Body of pancreas (tissue), 4 donors: ENCODE measurements at regions not wholly inside any gene's neighbourhood (a gene's known extent, or its start where the extent isn't known, plus 50 kb on each side); places are given as distances from the start of the nearest gene placed in this dataset.

Source experiments
- ATAC-seq: fragments of 150-250 bp; one replicate; pipeline ENCODE4 v1.9.1; 2016
- DNase-seq, 4 donors: peaks; one replicate each; pipeline ENCODE4 v3.0.0-alpha.2; 2019
- H3K27ac ChIP-seq, 4 donors: fragments of 200-600 bp; sonication (generic); 1 replicate in 3 of 4; 2 replicates in 1 of 4; pipeline versions ENCODE4 v1.5.1 to v1.6.1; 2016 to 2019; ENCODE audit warnings: mild to moderate bottlenecking in 1 of 4, mixed read lengths in 1 of 4, moderate library complexity in 1 of 4
- H3K27me3 ChIP-seq, 2 donors: fragments of 200-600 bp; sonication (generic); one replicate each; pipeline ENCODE4 v1.6.0; 2016; ENCODE audit warnings: mild to moderate bottlenecking in 1 of 2
- H3K36me3 ChIP-seq, 2 donors: fragments of 200-600 bp; sonication (generic); replicated peaks in 1 of 2; 2 replicates each; pipeline ENCODE4 v1.5.1; 2016; ENCODE audit warnings: low read depth in 2 of 2; ENCODE audit not compliant: insufficient read depth in 1 of 2
- H3K4me1 ChIP-seq: fragments of 200-600 bp; sonication (generic); one replicate; pipeline ENCODE4 v1.6.0; 2016
- H3K4me3 ChIP-seq, 2 donors: fragments of 200-600 bp; sonication (generic); 1 replicate in 1 of 2; 2 replicates in 1 of 2; pipeline ENCODE4 v1.5.1; 2016 to 2019
- H3K9me3 ChIP-seq, 3 donors: fragments of 200-600 bp; sonication (generic); 1 replicate in 2 of 3; 2 replicates in 1 of 3; pipeline ENCODE4 v1.5.1; 2016
- CTCF ChIP-seq, 7 experiments: fragments of 450-650 bp in 4 of 7; fragments of 200-600 bp in 3 of 7; sonication (generic) in 3 of 7; IDR thresholded peaks; one replicate each; pipeline ENCODE4 v1.5.1; 2016 to 2019; ENCODE audit warnings: antibody characterized with exemption in 7 of 7
- POLR2A ChIP-seq, 3 donors: fragments of 450-650 bp; IDR thresholded peaks; one replicate each; pipeline ENCODE4 v1.6.1; 2016; ENCODE audit warnings: antibody characterized with exemption in 3 of 3, mild to moderate bottlenecking in 2 of 3
- WGBS, 2 donors: methylation state at CpG; one replicate each; pipeline ENCODE4 v1.1.5; 2017; 5-methylcytosine and 5-hydroxymethylcytosine counted together
- intact Hi-C: fragments of 100-400 bp; cut with DNase I; formaldehyde crosslinking; loops from one replicate; pipeline ENCODE4 v1.15.1; 2023

DNA sequence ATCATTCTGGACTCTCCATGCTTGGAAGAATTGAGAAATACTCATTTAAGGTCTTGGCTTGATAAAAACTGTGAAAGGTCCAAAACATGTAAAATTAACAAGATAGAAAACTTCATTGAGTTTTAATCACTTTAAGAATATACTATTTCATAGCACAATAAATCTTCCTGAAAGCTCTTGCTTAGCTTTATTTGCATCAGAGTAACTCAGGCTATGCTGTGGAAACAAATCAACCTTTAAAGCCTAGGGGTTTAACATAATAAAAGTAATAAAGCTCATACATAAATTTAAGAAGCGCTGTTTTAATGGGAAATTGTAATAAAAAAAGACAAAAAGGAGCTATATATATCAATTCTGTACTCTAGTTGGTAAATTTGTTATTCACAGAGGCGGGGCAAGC lies 77.2 kb upstream of the PTCHD4 start:
- Histone ChIP-seq H3K9me3 (no peaks in the 10 kb centered on the region), H3K27me3 (no peaks in the 10 kb centered on the region), H3K36me3 (no peaks in the 10 kb centered on the region), H3K4me1 (no peaks in the 10 kb centered on the region), H3K27ac (no peak overlapping the region), H3K4me3 (no peak overlapping the region)
- WGBS, 2 donors = 65 to 77% methylated on average over 2 of the region's 2 CpGs
- no peak for ATAC-seq
- no peak for DNase-seq
- TF ChIP-seq CTCF (IDR thresholded peaks at IDR 0.05) = no peak
- TF ChIP-seq POLR2A (IDR thresholded peaks at IDR 0.05) = no peak
- intact Hi-C loops = no loop called here

GRCh38 chr6:48186746-48187145 lies 75.7 kb upstream of the PTCHD4 start:
- H3K4me3 ChIP-seq = no peak overlapping the region
- H3K36me3 ChIP-seq = no peaks in the 10 kb centered on the region
- H3K27me3 ChIP-seq = no peaks in the 10 kb centered on the region
- DNase-seq = no peak
- intact Hi-C loops = no loop called here
- H3K4me1 ChIP-seq = no peaks in the 10 kb centered on the region
- H3K9me3 ChIP-seq = no peaks in the 10 kb centered on the region
- no peak overlapping the region for H3K27ac ChIP-seq
- WGBS, 2 donors = 65 to 75% methylated on average over 1 of the region's 1 CpG
- no peak for TF ChIP-seq CTCF (IDR thresholded peaks at IDR 0.05)
- TF ChIP-seq POLR2A (IDR thresholded peaks at IDR 0.05) = no peak
- no peak for ATAC-seq

DNA sequence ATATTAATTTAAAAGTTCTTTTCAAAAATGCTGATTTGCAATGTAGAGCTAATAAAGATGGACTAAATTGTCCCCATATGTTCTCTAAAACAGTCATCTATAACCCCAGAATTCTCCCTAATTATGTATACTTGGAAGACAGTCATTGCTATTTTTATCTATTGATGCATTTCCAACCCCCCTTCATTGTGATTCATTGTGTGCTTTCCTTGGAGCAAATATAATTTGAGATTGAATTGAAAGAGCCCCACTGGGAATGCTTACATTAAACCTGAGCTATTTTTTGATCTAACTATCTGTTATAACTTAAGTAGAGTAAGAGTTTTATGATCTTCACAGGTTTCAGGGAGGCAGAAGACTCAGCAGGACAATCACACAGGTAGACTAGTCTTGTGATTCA lies 73.7 kb upstream of the PTCHD4 start:
- Histone ChIP-seq H3K4me1 (no peaks in the 10 kb centered on the region), H3K27ac (no peak overlapping the region), H3K9me3 (no peaks in the 10 kb centered on the region), H3K36me3 (no peaks in the 10 kb centered on the region), H3K4me3 (no peak overlapping the region), H3K27me3 (no peaks in the 10 kb centered on the region)
- TF ChIP-seq POLR2A (IDR thresholded peaks at IDR 0.05) (no peak), CTCF (IDR thresholded peaks at IDR 0.05) (no peak)
- ATAC-seq (no peak), DNase-seq (no peak)
- intact Hi-C loops = no loop called here

DNA sequence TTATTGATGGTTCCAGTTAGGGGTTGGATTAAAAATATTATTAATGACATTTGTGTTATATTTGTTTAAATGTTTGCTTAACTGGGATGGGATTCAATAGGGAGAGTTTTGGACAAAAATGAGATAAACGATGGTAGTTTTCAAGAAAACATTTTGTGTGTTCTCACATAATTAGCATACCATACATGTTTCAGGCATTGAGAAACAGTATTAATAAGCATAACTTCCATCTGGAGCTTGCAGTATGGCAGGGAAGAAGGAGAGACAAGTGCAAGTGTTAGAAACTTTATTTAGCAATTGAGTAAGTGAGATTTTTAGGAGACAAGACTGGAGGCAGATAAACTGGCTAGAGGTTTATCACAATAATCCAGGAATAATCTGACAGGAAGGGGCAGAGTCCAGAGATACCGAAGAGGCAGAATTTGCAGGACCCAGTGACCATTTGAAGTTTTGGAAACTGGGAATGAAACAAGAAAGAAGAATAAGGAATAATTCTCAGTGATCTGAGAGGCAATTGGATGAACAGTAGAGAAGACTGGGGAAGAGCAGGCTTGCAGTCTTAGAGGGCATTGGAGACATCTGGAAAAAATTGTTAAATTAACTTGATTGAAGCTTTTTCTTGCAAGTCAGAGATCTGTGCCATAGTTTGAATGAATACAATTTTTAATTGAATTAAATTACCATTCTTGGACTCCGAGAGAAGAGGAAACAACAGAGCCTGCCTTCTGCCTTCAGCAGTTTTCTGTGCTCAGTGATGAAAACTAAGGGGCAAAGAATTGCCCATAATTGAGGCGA lies 73.0 kb upstream of the PTCHD4 start:
- H3K9me3 ChIP-seq = no peaks in the 10 kb centered on the region

More for the DNA sequence above, 73.0 kb upstream of the PTCHD4 start:
- Histone ChIP-seq H3K36me3 (no peaks in the 10 kb centered on the region), H3K27ac (no peak overlapping the region), H3K4me1 (no peaks in the 10 kb centered on the region), H3K4me3 (no peak overlapping the region), H3K27me3 (no peaks in the 10 kb centered on the region)
- TF ChIP-seq CTCF (IDR thresholded peaks at IDR 0.05) (no peak), POLR2A (IDR thresholded peaks at IDR 0.05) (no peak)
- no peak for ATAC-seq
- intact Hi-C loops = no loop called here
- no peak for DNase-seq
- 36 to 48% methylated on average over 4 of the region's 4 CpGs for WGBS, 2 donors
